GM19463 (cell line): ENCODE measurements at regions not wholly inside any gene's neighbourhood (a gene's known extent, or its start where the extent isn't known, plus 50 kb on each side); places are given as distances from the start of the nearest gene placed in this dataset.

Experiments
- ATAC-seq: cut with Tn5 transposase; IDR thresholded peaks from one replicate; pipeline ENCODE4 v1.9.1; 2021; ENCODE audit warnings: mild to moderate bottlenecking, moderate library complexity; ENCODE audit not compliant: unreplicated experiment

DNA sequence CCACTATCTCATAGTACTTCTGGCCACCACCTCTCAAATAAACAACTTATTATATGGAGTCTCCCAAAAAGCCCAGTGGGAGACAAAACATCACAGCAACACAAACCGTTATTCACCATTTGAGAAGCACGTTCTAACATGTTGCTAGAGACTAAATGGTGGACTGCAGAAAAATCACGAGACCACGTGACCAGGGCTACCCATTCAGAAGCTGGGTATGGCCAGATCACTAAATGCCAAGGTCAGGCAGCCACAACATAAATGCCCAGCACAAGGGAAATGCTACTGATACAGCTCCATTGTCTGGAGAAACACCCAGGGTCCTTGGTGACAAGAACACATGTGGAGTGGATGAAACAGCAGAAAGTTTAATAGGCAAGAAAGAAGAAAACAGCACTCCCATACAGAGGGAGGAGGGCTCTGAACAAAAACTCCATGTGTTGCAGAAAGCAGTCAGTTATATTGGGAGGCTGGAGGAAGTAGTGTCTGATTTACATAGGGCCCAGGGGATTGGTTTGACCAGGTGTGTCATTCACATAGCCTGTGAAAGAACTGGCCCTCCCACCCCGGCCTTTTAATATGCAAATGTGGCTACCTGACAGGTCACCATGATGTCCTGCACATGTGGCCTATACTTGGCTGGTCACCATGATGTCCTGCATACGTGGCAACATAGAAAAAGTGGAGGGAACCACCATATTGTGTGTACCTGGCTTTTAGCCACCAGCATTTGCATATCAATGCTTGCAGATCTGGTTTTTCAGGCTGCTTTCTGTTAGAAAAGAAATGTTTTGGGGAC is 97.2 kb downstream of the TRIM36 start:
- ATAC-seq: no peak

DNA sequence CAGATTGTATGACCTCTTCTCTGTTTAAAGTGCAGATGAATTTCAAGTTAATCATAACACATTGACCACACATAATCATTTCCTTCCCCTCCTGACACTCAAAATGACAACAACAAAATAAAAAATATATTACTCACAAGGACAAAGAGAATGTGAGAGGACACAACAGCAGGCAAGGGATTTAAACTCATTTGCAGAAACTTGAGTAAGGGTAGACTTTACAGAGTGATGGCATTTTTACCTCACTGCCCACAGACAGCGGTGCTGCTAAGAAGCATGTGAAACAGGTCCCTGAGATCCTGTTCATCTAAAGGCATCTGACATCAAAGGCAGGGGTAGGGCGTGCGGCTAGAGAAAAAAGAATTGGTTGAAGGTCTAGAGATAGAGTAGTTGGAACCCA is 99.0 kb downstream of the TRIM36 start:
- no peak for ATAC-seq

DNA sequence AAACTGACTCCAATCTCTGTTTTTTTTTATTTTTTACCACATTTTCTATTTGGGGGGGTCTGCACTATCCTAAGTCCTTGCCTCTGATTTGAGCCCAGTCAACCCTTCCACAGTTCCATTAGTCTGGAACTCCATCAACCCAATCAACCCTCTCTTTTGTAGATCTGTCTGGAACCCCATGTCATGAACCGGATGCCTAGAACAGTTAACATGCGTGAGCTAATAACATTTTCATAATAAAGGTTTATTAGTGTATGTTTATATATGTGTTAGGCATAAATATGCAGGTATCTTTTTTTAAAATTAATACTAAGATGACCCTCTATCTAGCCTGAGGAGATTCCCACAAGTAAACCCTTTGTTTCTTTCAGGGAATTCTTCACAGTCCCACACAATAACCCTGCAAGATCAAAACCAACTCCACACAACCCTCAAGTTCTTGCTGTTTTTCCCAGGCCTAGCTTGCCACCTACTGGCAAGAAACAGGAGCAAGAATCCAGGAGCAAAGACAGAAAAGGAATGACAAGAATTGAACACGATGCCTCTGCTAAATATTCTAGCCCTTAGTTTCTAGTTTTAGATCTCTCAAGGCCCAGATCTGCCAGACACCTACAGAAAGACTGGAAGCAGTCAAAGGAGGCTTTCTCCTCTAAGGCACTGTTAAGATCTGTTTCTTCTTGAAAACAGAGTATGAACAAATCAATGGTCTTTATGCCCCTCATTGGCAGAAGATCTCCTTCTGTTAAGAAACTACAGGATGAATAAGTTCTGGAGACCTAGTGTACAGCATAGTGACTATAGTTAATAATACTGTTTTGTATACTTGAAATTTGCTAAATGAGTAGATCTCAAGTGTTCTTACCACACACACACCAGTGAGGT is 100.4 kb downstream of the TRIM36 start:
- ATAC-seq: peak; percentile 51

DNA sequence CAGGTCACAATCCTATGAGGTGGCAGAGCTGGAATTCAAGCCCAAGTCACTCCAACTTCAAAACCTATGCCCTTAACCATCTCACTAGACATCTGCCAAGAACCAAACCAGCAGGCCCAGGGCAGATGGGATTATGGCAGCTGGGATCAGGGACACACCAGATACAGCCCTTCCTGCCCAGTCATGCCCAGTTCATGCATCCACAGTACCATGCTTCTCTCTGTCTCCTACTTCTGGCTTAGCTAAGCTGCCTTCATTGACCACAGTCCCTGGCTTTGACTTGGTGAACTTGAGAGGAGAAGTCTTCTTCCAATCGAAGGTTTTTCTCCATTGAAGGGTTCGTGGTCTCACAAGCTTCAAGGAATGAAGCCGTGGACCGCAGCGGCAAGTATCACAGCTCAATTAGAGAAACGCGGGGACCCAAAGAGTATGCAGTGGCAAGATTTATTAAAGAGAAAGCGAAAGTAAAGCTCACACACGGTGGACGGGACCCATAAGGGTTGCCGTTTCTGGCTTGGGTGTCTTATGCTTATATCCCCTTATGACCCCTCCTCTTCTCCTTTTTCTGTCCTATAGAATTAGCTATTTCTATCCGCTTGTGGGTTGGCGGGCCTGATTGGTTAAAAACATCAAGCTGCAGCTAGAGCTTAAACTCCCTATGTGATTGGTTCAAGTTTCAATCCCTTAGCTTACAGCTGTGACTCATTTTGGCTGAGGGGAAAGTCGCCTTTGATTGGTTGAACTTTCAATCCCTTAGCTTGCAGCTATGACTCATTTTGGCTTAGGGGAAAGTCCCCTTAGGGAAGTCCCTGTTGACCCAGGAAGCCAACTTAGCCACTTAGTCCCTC is 101.2 kb downstream of the TRIM36 start:
- ATAC-seq: peak; percentile 79

DNA sequence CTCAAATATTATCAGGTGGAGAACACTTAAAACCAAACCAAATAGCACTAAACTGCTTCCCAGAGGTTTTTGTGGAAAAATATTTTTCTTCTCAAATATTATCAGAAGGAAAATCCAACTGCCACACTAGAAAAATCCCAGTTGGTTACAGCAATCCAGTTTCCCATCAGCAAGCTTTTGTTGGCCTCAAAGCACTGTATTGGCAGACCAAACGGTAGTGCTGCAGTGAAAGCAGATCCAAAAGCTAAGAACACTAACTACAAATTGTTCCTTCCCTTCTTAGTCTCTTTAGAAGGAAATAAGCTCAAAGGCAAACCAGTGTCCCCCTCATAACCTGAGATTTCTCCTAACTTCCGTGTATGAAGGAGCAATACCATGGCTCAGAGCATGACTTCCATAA is 105.3 kb downstream of the TRIM36 start:
- ATAC-seq: no peak

DNA sequence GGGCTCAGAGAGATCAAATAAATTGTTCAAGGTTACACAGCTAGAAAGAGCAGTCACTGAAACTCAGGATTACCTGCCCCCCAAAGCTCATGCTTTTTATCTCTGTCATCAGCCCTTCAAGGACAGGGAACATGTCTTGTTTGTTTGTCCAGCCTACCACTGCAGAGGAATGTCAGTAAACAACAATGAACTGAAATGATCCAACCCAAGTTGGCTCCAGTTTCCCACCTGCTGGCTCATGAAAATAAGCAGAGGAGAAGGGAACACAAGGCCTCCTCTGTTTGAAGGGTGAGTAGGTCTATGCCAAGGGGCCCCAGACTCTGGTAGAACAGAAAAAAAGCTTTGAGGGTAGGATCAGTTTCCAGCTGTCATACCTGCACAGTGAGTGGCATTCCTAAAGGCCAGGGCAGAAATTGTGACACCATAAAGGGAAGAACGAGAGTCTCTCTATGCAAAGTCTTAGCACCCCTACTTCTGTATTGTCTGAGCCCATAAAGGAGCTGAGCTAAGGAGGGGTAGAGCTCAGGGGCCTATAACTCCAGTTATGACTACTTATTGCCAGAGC is 115.2 kb downstream of the TRIM36 start:
- ATAC-seq: no peak

DNA sequence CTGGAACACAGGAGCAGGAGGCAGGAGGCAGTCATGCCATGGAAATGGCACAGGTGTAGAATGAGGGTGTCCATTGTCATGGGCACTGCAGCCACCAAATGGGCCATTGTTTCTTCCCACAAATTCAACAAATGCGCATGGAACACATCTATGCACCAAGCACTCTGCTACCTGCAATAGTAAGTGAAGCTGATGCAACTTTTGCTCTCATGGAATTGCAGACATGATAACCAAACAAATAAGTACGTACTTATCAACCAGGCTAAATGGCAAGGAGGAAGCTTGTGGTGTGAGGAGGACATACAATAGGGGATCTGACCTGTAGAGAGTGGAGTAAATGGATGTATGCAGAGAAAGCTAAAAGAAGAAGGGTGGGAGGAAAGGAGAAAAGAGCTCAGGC is 116.8 kb downstream of the TRIM36 start:
- no peak for ATAC-seq

DNA sequence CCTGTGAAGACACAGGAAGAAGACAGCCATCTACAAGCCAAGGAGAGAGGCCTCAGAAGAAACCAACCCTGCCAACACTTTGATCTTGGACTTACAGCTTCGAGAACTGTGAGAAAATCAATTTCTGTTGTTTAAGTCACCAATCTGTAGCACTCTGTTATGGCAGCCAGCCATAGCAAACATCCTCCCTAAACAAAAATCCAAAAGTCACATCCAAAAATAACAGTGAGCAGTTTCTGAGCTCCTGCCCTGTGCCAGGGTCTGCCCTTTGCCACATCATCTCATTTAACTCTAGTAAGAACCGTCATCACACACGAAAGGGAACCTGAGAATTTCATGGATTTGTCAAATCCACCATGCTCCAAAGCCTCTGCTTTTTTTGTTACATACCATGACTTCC is 118.8 kb downstream of the TRIM36 start:
- no peak for ATAC-seq

DNA sequence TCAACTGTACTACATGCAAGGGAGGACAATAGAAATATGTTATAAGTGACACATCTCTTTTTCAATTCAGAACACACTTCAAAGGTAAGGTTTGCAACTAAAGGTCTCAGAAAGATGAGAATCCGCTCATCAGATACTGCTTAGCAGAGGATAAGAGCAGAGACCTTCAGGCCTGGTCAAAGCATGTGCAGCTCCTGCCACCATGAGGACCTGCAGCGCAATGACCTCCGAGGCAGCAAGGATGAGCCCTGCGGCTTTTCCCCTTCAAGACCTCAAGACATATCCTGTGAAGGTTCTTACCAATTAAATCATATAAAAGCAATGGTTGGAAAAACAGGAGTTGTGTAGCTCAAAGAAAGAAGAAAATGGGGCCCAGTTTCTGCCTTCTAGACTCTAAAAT is 135.8 kb downstream of the TRIM36 start:
- no peak for ATAC-seq

DNA sequence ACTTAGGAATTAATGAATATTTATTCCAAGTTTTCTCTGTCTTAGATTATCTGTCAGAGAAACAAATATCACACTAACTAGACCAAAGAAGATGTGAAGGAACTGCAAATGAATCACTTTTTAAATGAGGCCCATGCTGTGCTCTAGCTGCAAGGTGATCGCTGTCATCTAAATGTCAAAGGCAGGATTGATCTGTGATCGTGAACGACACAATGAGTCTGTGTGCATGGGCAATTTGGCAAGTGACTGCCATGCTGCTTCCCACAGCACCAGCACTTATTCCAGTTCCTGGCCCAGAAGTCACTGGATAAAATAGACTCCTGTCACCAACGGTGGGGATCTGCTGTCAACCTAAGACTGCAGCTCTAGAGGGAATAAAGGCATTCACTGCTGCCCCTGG is 141.2 kb downstream of the TRIM36 start:
- ATAC-seq: no peak

DNA sequence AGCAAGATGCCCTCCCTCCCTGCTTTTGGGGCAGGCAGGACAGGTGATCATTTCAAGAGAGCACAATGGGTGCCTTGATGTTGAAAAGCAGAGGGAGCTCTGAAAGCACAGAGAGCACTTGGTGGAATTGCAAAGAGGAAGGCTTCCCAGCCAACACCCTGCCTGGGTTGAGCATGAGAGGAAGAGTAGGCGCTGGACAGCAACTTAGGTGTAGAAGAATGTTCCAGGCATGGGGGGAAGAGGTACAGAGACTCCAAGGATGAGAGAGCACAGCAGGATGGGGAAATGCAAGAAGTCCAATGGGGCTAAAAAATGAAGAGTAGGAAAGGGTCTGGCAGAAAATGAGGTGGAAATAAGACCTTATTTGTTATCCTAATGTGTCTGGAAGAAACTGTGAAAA is 144.8 kb downstream of the TRIM36 start:
- ATAC-seq: no peak

DNA sequence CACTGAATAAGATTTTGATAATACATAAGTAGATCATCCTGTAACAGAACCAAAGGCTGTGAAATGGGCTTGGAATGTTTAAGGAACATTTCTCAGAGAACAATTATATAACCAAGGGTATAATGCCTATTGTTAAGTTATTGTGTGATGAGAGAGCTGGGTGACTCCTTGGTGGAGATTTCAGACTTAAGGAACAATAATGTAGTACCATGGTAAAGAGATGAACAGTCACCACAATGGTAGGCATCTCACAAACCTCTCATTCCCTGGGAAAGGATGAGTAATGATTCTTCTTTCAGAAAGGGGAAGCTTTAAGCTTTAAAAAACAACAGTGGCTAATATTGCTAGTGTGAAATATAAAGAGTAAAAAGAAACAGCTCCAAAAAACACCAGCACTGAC is 147.4 kb downstream of the TRIM36 start:
- no peak for ATAC-seq

DNA sequence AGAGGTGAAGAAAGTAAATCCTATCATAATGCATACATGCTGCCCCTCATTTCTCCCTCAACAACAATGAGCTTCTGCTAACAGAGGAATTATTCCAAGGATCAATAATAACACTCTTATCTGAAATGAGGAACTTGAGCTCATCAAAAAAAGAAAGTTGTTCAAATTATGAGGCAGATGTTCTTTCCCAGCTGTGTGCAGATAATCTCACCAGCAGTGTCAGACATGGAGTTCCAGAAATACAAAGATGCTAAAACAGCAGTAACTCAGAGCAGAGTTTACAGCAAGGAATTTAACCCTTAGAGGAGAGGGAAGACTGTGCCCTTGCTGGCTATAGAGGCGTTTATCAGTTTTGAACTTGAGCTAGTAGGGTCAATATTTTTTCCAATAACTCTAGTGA is 153.1 kb downstream of the TRIM36 start:
- no peak for ATAC-seq

DNA sequence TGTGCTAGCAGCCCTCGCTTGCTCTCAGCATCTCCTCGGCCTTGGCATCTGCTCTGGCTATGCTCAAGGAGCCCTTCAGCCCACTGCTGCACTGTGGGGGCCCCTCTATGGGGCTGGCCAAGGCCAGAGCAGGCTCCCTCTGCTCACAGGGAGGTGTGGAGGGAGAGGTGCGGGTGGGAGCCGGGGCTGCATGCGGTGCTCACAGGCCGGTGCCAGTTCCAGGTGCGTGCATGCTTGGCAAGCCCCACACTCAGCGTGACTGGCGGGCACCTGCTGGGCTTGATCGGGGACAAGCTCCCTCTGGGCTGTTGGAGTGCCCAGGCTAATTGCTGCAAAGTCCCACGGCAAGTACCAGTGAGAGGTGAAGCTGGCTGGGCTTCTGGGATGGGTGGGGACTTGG is 170.5 kb downstream of the TRIM36 start:
- no peak for ATAC-seq

DNA sequence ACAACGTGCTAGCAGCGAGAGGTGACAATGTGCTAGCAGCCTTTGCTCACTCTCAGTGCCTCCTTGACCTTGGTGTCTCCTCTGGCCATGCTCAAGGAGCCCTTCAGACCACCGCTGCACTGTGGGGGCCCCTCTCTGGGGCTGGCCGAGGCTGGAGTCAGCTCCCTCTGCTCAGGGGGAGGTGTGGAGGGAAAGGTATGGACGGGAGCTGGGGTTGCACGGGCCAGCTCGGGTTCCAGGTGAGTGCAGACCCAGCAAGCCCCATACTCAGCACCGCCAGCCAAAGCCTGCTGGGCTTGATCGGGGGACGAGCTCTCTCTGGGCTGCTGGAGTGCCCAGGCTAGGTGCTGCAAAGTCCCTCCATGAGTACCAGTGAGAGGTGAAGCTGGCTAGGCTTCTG is 180.2 kb downstream of the TRIM36 start:
- ATAC-seq: no peak

DNA sequence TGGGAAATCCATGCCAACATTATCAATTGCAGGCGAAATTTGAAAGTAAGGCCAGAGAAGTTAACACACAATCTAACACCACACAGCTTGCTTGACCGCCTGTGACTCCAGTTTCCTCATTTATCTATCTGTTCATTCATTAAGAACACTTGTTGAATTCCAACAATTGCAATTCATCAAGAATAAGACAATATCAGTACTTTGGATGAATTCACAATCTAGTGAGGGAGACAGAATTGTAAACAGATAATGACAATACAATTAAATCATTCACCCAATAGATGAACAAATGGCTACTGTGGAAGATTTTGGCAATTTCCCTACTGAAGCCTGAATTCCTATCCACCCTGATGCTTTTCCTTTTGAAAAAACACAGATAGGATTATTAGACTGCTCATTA is 181.6 kb downstream of the TRIM36 start:
- no peak for ATAC-seq

DNA sequence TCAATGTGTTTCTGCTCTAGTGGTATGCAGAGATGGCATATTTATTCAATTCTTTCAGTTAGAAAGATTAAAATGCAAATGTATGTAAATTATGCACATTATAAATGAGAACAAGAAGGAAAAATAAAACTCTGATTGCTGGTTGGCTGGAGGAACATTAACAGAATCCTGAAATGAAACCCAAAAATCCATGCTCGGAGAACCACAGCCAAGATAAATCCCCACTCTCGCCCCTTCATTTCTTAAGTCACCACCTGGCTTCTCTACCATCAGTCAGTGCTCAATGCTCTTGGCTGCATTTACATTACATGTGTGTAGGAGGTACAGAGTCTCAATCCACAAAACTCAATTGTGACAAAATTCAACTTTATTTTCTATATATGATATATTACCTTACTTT is 184.9 kb downstream of the TRIM36 start:
- ATAC-seq: no peak

DNA sequence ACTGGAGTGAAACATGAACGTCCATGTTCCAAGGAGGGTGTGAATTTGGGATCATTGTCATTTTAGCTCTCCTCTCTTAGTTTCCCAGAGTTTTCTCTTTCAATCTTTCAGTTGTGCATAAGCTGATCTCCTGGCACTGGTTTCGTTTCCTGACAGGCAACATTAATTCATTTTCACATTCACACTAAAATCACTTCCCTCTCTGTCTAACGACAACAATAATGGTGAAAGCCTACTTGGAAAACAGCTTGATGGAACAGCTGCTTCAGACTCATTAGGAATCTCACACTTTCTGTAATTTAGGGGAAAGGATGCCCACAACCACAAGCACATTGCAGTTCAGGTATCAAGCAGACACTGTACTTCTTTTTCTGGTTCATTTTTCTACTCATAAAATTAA is 188.6 kb downstream of the TRIM36 start:
- no peak for ATAC-seq

DNA sequence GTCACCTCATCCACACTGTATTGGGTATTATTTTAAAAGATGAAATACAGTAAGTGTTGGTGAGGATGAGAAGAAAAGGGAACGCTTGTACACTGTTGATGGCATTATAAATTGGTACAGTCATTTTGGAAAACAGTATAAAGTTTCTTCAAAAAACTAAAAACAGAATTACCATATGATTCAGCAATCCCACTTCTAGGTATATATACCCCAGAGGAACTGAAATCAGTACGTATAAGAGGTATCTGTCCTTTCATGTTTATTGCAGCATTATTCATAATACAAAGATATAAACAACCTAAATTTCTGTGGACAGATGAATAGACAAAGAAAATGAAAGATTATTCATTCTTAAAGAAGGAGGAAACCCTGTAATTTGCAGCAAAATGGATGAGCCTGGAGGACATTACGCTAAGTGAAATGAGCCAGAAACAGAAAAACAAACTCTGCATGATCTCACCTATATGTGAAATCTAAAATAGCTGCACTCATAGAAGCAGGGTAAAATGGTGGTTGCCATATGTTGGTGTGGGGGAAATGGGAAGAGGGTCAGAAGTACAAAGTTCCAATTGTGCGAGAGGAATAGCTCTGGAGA is 191.6 kb downstream of the TRIM36 start:
- no peak for ATAC-seq

DNA sequence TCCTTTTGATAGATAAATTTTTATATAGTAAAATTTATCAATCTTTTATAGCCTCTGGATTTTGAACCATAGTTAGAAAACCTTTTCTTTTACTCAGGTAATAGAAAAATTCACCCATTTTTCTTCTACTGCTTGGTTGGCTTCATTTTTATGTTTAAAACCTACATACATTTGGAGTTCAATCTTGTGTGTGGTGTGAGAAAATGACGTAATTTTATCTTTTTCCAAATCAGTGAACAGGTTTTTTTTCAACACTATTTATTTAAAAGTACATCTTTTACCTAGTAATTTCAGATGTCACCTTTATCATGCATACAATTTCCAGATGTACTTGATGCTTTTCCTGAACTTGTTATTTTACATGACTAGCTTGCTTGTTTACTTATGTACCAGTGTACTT is 200.2 kb downstream of the TRIM36 start:
- no peak for ATAC-seq

DNA sequence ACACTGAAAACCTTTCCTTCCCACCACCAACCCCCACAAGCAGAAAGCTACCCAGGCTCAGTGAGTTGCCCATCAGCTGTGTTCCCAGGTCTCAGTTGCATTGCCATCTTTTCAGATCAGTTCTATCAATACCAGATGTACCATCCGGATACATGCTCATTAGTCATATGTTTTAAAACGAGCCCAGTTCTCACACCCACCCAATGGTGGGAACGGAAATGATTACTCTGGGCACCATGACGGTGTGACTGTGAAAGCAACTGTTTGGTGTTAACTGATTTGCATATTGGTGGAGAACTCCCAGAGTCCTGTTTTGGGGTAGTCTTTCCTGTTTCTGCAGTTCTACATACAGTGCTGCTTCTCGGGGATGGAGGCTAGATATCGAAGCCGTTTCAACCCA is 212.3 kb downstream of the TRIM36 start:
- ATAC-seq: peak; percentile 43
